GM23338 (cell line): ENCODE measurements at regions not wholly inside any gene's neighbourhood (a gene's known extent, or its start where the extent isn't known, plus 50 kb on each side); places are given as distances from the start of the nearest gene placed in this dataset.

ENCODE experiments used
- ATAC-seq: fragments of 200-7000 bp; cut with Tn5 transposase; 3 replicates; pipeline ENCODE4 v1.9.1; 2020
- DNase-seq: peaks from one replicate; pipeline ENCODE4 v3.0.0-alpha.2; 2015; ENCODE audit warnings: low spot score
- H2AFZ ChIP-seq: fragments of 200-600 bp; sonication (generic); 2 replicates; pipeline ENCODE4 v1.8.0; 2016; ENCODE audit warnings: antibody characterized with exemption, mild to moderate bottlenecking, moderate library complexity
- H3F3A ChIP-seq: fragments of 200-600 bp; sonication (generic); replicated peaks from 2 replicates; pipeline ENCODE4 v1.8.0; 2017; ENCODE audit warnings: antibody characterized with exemption, mixed run types, low read depth
- H3K27ac ChIP-seq: fragments of 200-600 bp; sonication (generic); 2 replicates; pipeline ENCODE4 v1.6.1; 2016; ENCODE audit warnings: low read depth
- H3K27me3 ChIP-seq: fragments of 200-600 bp; sonication (generic); 2 replicates; pipeline ENCODE4 v1.8.0; 2016; ENCODE audit warnings: mild to moderate bottlenecking, mixed run types, moderate library complexity; ENCODE audit not compliant: insufficient read depth
- H3K36me3 ChIP-seq: fragments of 200-600 bp; sonication (generic); 2 replicates; pipeline ENCODE4 v1.8.0; 2016; ENCODE audit warnings: mild to moderate bottlenecking; ENCODE audit not compliant: insufficient read depth
- H3K4me1 ChIP-seq: fragments of 200-600 bp; sonication (generic); 2 replicates; pipeline ENCODE4 v1.8.0; 2016; ENCODE audit warnings: mild to moderate bottlenecking, moderate library complexity; ENCODE audit not compliant: insufficient read depth
- H3K4me2 ChIP-seq: fragments of 200-600 bp; sonication (generic); 2 replicates; pipeline ENCODE4 v1.7.1; 2017; ENCODE audit warnings: mixed run types
- H3K4me3 ChIP-seq: fragments of 200-600 bp; sonication (generic); 2 replicates; pipeline ENCODE4 v1.6.1; 2016; ENCODE audit warnings: mixed run types
- H3K79me2 ChIP-seq: fragments of 200-600 bp; sonication (generic); replicated peaks from 2 replicates; pipeline ENCODE4 v1.8.0; 2017; ENCODE audit warnings: mild to moderate bottlenecking; ENCODE audit not compliant: insufficient read depth
- H3K9me2 ChIP-seq: fragments of 200-600 bp; sonication (generic); 2 replicates; pipeline ENCODE4 v1.8.0; 2017; ENCODE audit not compliant: insufficient read depth
- H4K20me1 ChIP-seq: fragments of 200-600 bp; sonication (generic); replicated peaks from 2 replicates; pipeline ENCODE4 v1.8.0; 2017; ENCODE audit warnings: mild to moderate bottlenecking; ENCODE audit not compliant: insufficient read depth
- H3K27ac Mint-ChIP-seq: 2 replicates; pipeline ENCODE4 v1.8.0; 2020; ENCODE audit warnings: inconsistent platforms, mild to moderate bottlenecking, moderate library complexity, mixed read lengths
- H3K27me3 Mint-ChIP-seq: 3 replicates; pipeline ENCODE4 v1.8.0; 2022; ENCODE audit warnings: low read depth, mild to moderate bottlenecking, moderate library complexity, mixed read lengths, inconsistent platforms; ENCODE audit not compliant: insufficient read depth, poor library complexity
- H3K36me3 Mint-ChIP-seq: 3 replicates; pipeline ENCODE4 v1.8.0; 2021; ENCODE audit warnings: low read depth, mild to moderate bottlenecking, inconsistent platforms, moderate library complexity, mixed read lengths
- H3K4me1 Mint-ChIP-seq: 3 replicates; pipeline ENCODE4 v1.8.0; 2020; ENCODE audit warnings: mild to moderate bottlenecking, inconsistent platforms, mixed read lengths
- H3K4me3 Mint-ChIP-seq: 3 replicates; pipeline ENCODE4 v1.8.0; 2021; ENCODE audit warnings: moderate library complexity, mild to moderate bottlenecking, inconsistent platforms, mixed read lengths
- H3K9me3 Mint-ChIP-seq: 3 replicates; pipeline ENCODE4 v1.8.0; 2020; ENCODE audit warnings: moderate library complexity, mild to moderate bottlenecking, inconsistent platforms, mixed read lengths
- CREB1 ChIP-seq: fragments of 250-450 bp; sonication (Bioruptor Pico); IDR thresholded peaks from 2 replicates; pipeline ENCODE4 v1.5.0; 2020; ENCODE audit warnings: low read depth, mild to moderate bottlenecking, moderate library complexity
- EZH2 ChIP-seq: fragments of 200-600 bp; sonication (generic); IDR thresholded peaks from one replicate; pipeline ENCODE4 v1.8.0; 2017; ENCODE audit warnings: antibody characterized with exemption, mild to moderate bottlenecking, low read depth; ENCODE audit not compliant: unreplicated experiment
- EZH2phosphoT487 ChIP-seq: fragments of 200-600 bp; sonication (generic); IDR thresholded peaks from one replicate; pipeline ENCODE4 v1.8.1; 2018; ENCODE audit warnings: antibody characterized with exemption; ENCODE audit not compliant: unreplicated experiment
- JUNB ChIP-seq: IDR thresholded peaks from one replicate; pipeline ENCODE4 v1.6.1; 2016; ENCODE audit warnings: antibody characterized with exemption; ENCODE audit not compliant: unreplicated experiment
- NANOG ChIP-seq: IDR thresholded peaks from 2 replicates; pipeline ENCODE4 v1.6.1; 2016; ENCODE audit warnings: antibody characterized with exemption, borderline replicate concordance
- POLR2AphosphoS5 ChIP-seq: IDR thresholded peaks from 2 replicates; pipeline ENCODE4 v1.6.1; 2016; ENCODE audit warnings: antibody characterized with exemption, low read depth
- REST ChIP-seq: IDR thresholded peaks from one replicate; pipeline ENCODE4 v1.6.1; 2018; ENCODE audit warnings: antibody characterized with exemption; ENCODE audit not compliant: unreplicated experiment
- STAT1 ChIP-seq: IDR thresholded peaks from one replicate; pipeline ENCODE4 v1.6.1; 2016; ENCODE audit warnings: antibody characterized with exemption; ENCODE audit not compliant: unreplicated experiment
- ZNF114 ChIP-seq: fragments of 250-450 bp; sonication (Bioruptor Pico); IDR thresholded peaks from 2 replicates; pipeline ENCODE4 v1.5.0; 2020; ENCODE audit warnings: mild to moderate bottlenecking, moderate library complexity
- ZNF331 ChIP-seq: fragments of 250-450 bp; sonication (Bioruptor Pico); IDR thresholded peaks from 2 replicates; pipeline ENCODE4 v1.5.0; 2020; ENCODE audit warnings: low read depth, mild to moderate bottlenecking, moderate library complexity
- TF ChIP-seq, protein P1 (sequence below): fragments of 250-450 bp; sonication (Bioruptor Pico); IDR thresholded peaks from 2 replicates; pipeline ENCODE4 v1.5.0; 2020; ENCODE audit warnings: mild to moderate bottlenecking, moderate library complexity
- TF ChIP-seq, protein P2 (sequence below), 2 experiments: fragments of 200-600 bp in 1 of 2; sonication (generic) in 1 of 2; conservative IDR thresholded peaks; 2 replicates each; pipeline versions ENCODE4 v1.5.1 to v1.6.1; 2016 to 2017; ENCODE audit warnings: antibody characterized with exemption in 2 of 2, low read depth in 2 of 2, mild to moderate bottlenecking in 2 of 2, moderate library complexity in 1 of 2
- TF ChIP-seq, protein P3 (sequence below): IDR thresholded peaks from 2 replicates; pipeline ENCODE4 v1.6.1; 2016; ENCODE audit warnings: antibody characterized with exemption

DNA sequence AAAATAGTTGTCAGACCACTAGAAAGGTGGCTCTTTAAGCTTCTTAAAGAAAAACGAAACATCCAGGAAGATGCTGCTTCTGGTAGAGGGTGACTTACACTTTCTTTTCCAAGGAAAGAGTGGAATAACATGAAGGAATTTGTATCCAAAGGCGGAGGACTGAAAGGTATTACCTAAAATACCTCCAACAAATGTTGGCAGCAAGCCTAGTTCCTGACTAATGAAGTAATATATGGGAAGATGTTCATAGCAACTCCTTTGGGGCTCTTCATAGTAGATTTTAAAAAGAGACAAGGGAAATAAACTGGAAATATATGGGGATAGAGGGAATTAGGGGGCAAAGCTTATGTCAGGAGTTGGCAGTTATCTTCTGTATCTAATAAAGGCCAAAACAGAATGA is 116.2 kb downstream of the AASDH start:
- Histone ChIP-seq H3K79me2 (no peaks in the 10 kb centered on the region), H2AFZ (no peak overlapping the region), H3K9me2 (no peaks in the 10 kb centered on the region), H4K20me1 (no peaks in the 10 kb centered on the region), H3K27ac (no peak overlapping the region), H3K4me1 (no peaks in the 10 kb centered on the region), H3F3A (no peaks in the 10 kb centered on the region), H3K36me3 (no peaks in the 10 kb centered on the region), H3K27me3 (no peaks in the 10 kb centered on the region), H3K4me3 (no peak overlapping the region), H3K4me2 (no peak overlapping the region)
- peaks cover 1% of the 10 kb centered on the region for H3K27me3 Mint-ChIP-seq
- no peaks in the 10 kb centered on the region for H3K9me3 Mint-ChIP-seq
- H3K4me3 Mint-ChIP-seq, result no peak overlapping the region
- H3K27ac Mint-ChIP-seq, result no peak overlapping the region
- no peaks in the 10 kb centered on the region for H3K36me3 Mint-ChIP-seq
- ATAC-seq, result no peak
- no peak for DNase-seq
- TF ChIP-seq, protein P1, sequence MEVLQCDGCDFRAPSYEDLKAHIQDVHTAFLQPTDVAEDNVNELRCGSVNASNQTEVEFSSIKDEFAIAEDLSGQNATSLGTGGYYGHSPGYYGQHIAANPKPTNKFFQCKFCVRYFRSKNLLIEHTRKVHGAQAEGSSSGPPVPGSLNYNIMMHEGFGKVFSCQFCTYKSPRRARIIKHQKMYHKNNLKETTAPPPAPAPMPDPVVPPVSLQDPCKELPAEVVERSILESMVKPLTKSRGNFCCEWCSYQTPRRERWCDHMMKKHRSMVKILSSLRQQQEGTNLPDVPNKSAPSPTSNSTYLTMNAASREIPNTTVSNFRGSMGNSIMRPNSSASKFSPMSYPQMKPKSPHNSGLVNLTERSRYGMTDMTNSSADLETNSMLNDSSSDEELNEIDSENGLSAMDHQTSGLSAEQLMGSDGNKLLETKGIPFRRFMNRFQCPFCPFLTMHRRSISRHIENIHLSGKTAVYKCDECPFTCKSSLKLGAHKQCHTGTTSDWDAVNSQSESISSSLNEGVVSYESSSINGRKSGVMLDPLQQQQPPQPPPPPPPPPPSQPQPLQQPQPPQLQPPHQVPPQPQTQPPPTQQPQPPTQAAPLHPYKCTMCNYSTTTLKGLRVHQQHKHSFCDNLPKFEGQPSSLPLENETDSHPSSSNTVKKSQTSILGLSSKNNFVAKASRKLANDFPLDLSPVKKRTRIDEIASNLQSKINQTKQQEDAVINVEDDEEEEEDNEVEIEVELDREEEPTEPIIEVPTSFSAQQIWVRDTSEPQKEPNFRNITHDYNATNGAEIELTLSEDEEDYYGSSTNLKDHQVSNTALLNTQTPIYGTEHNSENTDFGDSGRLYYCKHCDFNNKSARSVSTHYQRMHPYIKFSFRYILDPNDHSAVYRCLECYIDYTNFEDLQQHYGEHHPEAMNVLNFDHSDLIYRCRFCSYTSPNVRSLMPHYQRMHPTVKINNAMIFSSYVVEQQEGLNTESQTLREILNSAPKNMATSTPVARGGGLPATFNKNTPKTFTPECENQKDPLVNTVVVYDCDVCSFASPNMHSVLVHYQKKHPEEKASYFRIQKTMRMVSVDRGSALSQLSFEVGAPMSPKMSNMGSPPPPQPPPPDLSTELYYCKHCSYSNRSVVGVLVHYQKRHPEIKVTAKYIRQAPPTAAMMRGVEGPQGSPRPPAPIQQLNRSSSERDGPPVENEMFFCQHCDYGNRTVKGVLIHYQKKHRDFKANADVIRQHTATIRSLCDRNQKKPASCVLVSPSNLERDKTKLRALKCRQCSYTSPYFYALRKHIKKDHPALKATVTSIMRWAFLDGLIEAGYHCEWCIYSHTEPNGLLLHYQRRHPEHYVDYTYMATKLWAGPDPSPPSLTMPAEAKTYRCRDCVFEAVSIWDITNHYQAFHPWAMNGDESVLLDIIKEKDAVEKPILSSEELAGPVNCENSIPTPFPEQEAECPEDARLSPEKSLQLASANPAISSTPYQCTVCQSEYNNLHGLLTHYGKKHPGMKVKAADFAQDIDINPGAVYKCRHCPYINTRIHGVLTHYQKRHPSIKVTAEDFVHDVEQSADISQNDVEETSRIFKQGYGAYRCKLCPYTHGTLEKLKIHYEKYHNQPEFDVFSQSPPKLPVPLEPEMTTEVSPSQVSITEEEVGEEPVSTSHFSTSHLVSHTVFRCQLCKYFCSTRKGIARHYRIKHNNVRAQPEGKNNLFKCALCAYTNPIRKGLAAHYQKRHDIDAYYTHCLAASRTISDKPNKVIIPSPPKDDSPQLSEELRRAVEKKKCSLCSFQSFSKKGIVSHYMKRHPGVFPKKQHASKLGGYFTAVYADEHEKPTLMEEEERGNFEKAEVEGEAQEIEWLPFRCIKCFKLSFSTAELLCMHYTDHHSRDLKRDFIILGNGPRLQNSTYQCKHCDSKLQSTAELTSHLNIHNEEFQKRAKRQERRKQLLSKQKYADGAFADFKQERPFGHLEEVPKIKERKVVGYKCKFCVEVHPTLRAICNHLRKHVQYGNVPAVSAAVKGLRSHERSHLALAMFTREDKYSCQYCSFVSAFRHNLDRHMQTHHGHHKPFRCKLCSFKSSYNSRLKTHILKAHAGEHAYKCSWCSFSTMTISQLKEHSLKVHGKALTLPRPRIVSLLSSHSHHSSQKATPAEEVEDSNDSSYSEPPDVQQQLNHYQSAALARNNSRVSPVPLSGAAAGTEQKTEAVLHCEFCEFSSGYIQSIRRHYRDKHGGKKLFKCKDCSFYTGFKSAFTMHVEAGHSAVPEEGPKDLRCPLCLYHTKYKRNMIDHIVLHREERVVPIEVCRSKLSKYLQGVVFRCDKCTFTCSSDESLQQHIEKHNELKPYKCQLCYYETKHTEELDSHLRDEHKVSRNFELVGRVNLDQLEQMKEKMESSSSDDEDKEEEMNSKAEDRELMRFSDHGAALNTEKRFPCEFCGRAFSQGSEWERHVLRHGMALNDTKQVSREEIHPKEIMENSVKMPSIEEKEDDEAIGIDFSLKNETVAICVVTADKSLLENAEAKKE (CRISPR knock-in tag), result no peak
- TF ChIP-seq ZNF331 (CRISPR knock-in tag) (no peak), STAT1 (no peak), POLR2AphosphoS5 (no peak), JUNB (no peak), REST (no peak), NANOG (no peak), CREB1 (CRISPR knock-in tag) (no peak), ZNF114 (CRISPR knock-in tag) (no peak), EZH2 (no peak), EZH2phosphoT487 (no peak)
- TF ChIP-seq, protein P2, sequence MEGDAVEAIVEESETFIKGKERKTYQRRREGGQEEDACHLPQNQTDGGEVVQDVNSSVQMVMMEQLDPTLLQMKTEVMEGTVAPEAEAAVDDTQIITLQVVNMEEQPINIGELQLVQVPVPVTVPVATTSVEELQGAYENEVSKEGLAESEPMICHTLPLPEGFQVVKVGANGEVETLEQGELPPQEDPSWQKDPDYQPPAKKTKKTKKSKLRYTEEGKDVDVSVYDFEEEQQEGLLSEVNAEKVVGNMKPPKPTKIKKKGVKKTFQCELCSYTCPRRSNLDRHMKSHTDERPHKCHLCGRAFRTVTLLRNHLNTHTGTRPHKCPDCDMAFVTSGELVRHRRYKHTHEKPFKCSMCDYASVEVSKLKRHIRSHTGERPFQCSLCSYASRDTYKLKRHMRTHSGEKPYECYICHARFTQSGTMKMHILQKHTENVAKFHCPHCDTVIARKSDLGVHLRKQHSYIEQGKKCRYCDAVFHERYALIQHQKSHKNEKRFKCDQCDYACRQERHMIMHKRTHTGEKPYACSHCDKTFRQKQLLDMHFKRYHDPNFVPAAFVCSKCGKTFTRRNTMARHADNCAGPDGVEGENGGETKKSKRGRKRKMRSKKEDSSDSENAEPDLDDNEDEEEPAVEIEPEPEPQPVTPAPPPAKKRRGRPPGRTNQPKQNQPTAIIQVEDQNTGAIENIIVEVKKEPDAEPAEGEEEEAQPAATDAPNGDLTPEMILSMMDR (conservative IDR thresholded peaks at IDR 0.05; ENCODE audit: low read depth in 2 of 2), result no peak
- TF ChIP-seq, protein P3, sequence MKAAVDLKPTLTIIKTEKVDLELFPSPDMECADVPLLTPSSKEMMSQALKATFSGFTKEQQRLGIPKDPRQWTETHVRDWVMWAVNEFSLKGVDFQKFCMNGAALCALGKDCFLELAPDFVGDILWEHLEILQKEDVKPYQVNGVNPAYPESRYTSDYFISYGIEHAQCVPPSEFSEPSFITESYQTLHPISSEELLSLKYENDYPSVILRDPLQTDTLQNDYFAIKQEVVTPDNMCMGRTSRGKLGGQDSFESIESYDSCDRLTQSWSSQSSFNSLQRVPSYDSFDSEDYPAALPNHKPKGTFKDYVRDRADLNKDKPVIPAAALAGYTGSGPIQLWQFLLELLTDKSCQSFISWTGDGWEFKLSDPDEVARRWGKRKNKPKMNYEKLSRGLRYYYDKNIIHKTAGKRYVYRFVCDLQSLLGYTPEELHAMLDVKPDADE, result no peak
- peaks cover 5% of the 10 kb centered on the region for H3K4me1 Mint-ChIP-seq
